ENCODE measurements at regions not wholly inside any gene's neighbourhood (a gene's known extent, or its start where the extent isn't known, plus 50 kb on each side); places are given as distances from the start of the nearest gene placed in this dataset.
"Not testable (repeated sequence)": the region's sequence is repeated elsewhere in the genome, so short reads cannot be mapped to it uniquely, and the experiment has no call there.

DNA sequence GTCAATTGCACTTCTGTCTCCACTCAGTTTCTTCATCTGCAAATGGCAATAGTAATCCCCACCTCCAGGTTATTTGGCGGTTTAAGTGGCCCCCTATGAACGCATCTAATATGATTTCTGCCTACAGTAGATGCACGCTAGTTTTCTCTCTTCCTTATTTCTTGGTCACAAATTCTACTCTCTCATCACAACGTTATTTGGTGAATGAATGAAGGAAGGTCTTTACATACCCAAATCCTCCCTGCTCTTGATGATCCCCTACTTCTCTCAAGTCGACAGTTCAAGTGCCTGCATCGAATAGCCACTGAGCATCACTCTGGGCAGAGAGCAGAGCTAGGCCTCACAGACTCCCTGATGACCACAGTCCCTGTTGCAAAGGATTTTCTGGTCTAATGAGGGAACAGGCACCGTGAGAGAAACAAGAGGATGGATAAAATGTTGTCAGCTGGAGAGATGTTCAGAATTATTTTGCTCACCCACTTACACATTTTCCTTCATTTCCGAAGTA lies 181.2 kb upstream of the SMAD3 start:
- H3K4me3 ChIP-seq (ENCODE audit: insufficient read depth, low read depth, low read length, poor library complexity, severe bottlenecking), result no peak overlapping the region
- H3K27me3 ChIP-seq (replicated peaks; ENCODE audit: control insufficient read depth, insufficient read depth, low read length, poor library complexity, severe bottlenecking), result no peaks in the 10 kb centered on the region
- H3K9me3 ChIP-seq (ENCODE audit: control insufficient read depth, low read length), result no peaks in the 10 kb centered on the region
- no peak for DNase-seq
- no peaks in the 10 kb centered on the region for H3K36me3 ChIP-seq (ENCODE audit: control insufficient read depth, insufficient read depth, low read length)
- no peaks in the 10 kb centered on the region for H3K4me1 ChIP-seq (ENCODE audit: control insufficient read depth, insufficient read depth, low read length, poor library complexity, severe bottlenecking)
- H3K27ac ChIP-seq (ENCODE audit: insufficient read depth, low read length, poor library complexity, severe bottlenecking), result no peak overlapping the region

DNA sequence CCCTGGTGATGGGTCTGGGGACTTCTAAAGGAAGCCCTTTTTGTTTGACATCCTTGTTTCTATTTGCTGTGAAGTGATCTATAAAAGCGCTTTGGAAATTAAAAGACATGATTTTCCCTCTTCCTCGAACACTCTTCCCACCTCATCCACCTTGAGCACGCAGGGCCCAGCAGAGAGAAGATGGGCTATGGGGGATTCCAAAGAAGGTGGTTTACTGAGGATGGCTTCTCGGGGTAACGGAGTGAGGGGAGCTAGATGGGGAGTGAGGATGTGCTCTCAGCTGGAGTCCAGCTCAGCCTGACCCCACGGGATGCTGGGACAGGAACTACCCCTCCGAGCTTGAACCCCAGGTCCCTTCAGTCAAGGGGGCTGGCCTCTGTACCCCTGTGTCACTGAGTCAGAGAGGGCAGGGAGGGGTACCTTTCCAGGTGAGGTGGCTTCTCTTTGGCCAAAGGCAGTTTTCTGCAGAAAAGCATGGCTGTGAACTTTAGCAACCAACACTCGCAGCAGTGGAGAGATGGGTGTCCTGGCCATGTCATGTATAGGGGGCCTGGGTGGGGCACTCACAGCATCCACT lies 180.7 kb upstream of the SMAD3 start:
- no peak overlapping the region for H3K27ac ChIP-seq (ENCODE audit: insufficient read depth, low read length, poor library complexity, severe bottlenecking)
- H3K27me3 ChIP-seq (replicated peaks; ENCODE audit: control insufficient read depth, insufficient read depth, low read length, poor library complexity, severe bottlenecking), result no peaks in the 10 kb centered on the region
- H3K4me3 ChIP-seq (ENCODE audit: insufficient read depth, low read depth, low read length, poor library complexity, severe bottlenecking), result no peak overlapping the region
- no peaks in the 10 kb centered on the region for H3K4me1 ChIP-seq (ENCODE audit: control insufficient read depth, insufficient read depth, low read length, poor library complexity, severe bottlenecking)
- DNase-seq, result no peak
- H3K9me3 ChIP-seq (ENCODE audit: control insufficient read depth, low read length), result no peaks in the 10 kb centered on the region
- no peaks in the 10 kb centered on the region for H3K36me3 ChIP-seq (ENCODE audit: control insufficient read depth, insufficient read depth, low read length)

DNA sequence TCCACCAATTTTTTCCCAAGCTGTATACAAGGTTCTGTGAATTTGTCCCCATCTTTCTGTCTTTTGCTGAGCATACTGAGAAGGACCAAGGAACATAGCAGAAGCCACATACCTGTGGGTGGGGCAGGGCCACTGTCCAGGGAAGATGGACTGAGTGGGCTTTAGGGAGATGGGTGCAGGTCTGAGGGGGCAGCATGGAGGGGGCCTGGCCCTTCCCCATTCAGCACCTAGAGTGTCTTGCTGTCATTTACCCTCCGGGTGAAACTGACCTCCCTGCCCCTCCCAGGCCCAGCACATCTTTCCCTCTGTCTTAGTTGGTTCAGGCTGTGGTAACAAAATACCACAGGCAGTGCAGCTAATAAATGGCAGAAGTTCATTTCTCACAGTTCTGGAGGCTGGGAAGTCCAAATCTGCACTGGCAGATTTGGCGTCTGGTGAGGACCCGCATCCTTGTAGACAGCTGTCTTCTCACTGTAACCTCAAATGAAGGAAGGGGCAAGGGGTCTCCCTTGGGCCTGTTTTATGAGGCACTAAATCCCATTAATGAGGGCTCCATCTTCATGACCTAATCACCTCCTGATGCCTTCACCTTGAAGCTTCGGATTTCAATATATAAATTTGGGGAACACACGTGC lies 180.0 kb upstream of the SMAD3 start:
- no peaks in the 10 kb centered on the region for H3K27me3 ChIP-seq (replicated peaks; ENCODE audit: control insufficient read depth, insufficient read depth, low read length, poor library complexity, severe bottlenecking)
- no peaks in the 10 kb centered on the region for H3K4me1 ChIP-seq (ENCODE audit: control insufficient read depth, insufficient read depth, low read length, poor library complexity, severe bottlenecking)
- no peaks in the 10 kb centered on the region for H3K9me3 ChIP-seq (ENCODE audit: control insufficient read depth, low read length)
- no peak for DNase-seq
- H3K27ac ChIP-seq (ENCODE audit: insufficient read depth, low read length, poor library complexity, severe bottlenecking), result no peak overlapping the region
- H3K36me3 ChIP-seq (ENCODE audit: control insufficient read depth, insufficient read depth, low read length), result no peaks in the 10 kb centered on the region
- no peak overlapping the region for H3K4me3 ChIP-seq (ENCODE audit: insufficient read depth, low read depth, low read length, poor library complexity, severe bottlenecking)

DNA sequence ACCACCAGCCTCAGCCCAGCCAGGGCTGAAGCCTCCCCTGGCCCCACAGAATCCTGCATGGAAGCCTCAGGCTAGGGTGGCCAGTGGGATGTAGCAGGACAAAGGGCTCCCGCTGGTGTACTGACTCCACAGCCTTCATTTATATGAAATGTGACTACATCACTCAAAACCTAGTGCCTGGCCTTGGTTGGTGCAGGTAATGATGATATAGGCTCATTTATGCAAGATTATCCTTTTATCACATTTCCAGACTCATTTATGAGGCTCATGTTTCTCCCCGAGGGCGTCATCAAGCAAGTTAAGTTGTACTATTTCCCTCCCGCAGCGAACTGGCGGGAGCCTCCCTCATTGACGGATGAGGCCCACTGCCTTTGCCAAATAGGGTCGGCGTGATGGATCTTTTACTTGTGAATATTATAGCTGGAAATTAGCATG lies 179.1 kb upstream of the SMAD3 start:
- H3K9me3 ChIP-seq (ENCODE audit: control insufficient read depth, low read length), result no peaks in the 10 kb centered on the region
- no peak overlapping the region for H3K27ac ChIP-seq (ENCODE audit: insufficient read depth, low read length, poor library complexity, severe bottlenecking)
- H3K27me3 ChIP-seq (replicated peaks; ENCODE audit: control insufficient read depth, insufficient read depth, low read length, poor library complexity, severe bottlenecking), result no peaks in the 10 kb centered on the region
- H3K4me1 ChIP-seq (ENCODE audit: control insufficient read depth, insufficient read depth, low read length, poor library complexity, severe bottlenecking), result no peaks in the 10 kb centered on the region
- H3K36me3 ChIP-seq (ENCODE audit: control insufficient read depth, insufficient read depth, low read length), result no peaks in the 10 kb centered on the region
- no peak overlapping the region for H3K4me3 ChIP-seq (ENCODE audit: insufficient read depth, low read depth, low read length, poor library complexity, severe bottlenecking)
- no peak for DNase-seq

DNA sequence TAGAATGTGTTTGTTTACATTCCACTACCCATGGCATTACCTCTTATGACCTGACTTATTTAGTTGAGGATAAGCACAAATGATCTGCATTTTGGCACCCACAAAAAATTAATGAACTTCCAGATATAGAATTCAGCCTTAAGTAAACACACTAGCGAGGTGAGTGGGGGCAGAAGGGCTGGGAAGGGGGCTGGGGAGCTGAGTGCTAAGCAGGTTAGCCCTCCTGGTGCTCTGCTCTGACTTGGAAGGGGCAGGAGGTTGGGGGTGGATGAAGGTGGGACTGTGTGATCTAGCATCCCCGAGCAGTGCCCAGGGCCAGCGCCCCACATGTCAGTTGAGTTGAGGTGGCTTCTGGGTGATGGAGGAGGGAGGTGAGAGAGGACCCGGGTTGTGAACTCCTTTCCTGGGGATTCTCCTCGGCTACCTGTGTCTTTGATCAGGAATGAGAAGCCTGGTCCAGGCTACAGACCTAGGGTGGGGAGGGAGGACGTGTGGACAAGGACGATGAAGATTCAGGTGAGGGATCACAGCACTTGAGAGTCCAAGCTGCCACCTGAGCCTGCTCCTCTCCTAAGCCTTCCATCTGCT lies 178.6 kb upstream of the SMAD3 start:
- no peaks in the 10 kb centered on the region for H3K4me1 ChIP-seq (ENCODE audit: control insufficient read depth, insufficient read depth, low read length, poor library complexity, severe bottlenecking)
- H3K27me3 ChIP-seq (replicated peaks; ENCODE audit: control insufficient read depth, insufficient read depth, low read length, poor library complexity, severe bottlenecking), result no peaks in the 10 kb centered on the region
- H3K4me3 ChIP-seq (ENCODE audit: insufficient read depth, low read depth, low read length, poor library complexity, severe bottlenecking), result no peak overlapping the region
- no peaks in the 10 kb centered on the region for H3K36me3 ChIP-seq (ENCODE audit: control insufficient read depth, insufficient read depth, low read length)
- H3K27ac ChIP-seq (ENCODE audit: insufficient read depth, low read length, poor library complexity, severe bottlenecking), result no peak overlapping the region
- DNase-seq, result no peak
- H3K9me3 ChIP-seq (ENCODE audit: control insufficient read depth, low read length), result no peaks in the 10 kb centered on the region

DNA sequence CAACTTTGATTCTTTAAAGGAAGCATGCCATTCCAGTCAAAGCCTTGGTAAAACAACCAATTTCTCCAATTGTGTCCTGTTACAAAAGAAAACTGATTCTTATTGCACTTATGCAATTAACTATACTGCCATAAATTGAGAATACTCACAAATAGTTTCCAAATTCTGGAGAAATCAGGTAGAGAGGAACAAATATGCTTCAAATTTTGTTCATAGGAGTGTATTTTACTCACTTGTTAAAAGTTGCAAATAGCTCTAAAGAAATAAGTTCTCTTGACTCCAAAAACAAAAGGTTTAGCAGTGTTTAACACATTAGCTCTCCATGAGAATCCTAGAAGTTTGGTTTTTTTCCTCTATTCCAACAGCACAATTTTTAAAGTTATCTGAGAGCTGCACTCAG lies 176.1 kb upstream of the SMAD3 start:
- H3K4me3 ChIP-seq (ENCODE audit: insufficient read depth, low read depth, low read length, poor library complexity, severe bottlenecking); H3K36me3 ChIP-seq (ENCODE audit: control insufficient read depth, insufficient read depth, low read length); DNase-seq; H3K9me3 ChIP-seq (ENCODE audit: control insufficient read depth, low read length); H3K4me1 ChIP-seq (ENCODE audit: control insufficient read depth, insufficient read depth, low read length, poor library complexity, severe bottlenecking); H3K27me3 ChIP-seq (replicated peaks; ENCODE audit: control insufficient read depth, insufficient read depth, low read length, poor library complexity, severe bottlenecking); H3K27ac ChIP-seq (ENCODE audit: insufficient read depth, low read length, poor library complexity, severe bottlenecking): not testable (repeated sequence)

DNA sequence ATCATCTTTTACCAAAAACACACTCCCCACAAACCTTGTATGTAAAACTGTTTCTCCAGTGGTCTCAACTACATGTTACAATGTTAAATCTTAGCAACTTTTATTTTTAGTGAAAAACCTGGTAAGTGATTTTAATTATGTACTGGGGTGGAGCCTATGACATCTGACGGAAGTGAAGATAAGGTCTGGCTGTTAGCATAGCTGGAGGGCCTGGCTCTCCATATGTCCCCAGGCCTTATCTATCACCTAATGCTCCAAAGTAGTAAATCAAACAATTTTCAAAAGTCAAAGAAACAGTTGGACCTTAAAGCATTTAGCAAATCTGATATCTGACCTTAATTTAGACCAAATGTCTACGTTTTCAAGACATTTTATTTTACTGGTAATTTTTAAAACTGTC lies 173.6 kb upstream of the SMAD3 start:
- H3K4me1 ChIP-seq (ENCODE audit: control insufficient read depth, insufficient read depth, low read length, poor library complexity, severe bottlenecking), result no peaks in the 10 kb centered on the region

DNA sequence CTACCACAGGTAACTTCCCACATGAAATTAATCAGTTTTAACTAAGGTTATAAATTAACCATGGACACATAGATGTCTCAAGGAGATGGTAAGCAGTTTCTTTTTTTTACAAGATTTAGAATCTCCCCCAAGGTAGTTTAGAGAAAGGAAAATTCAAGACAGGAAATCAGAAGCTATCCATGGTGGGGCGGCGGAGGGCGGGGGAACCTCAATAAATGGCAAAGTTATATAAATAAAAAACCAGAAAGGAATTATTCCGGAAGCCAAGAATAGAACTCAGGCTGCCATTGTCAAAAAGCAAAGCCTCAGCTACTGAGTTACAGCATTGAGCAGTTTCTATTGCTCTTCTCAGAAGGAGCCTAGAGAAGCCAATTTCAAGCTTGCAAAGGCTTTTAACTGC lies 172.1 kb upstream of the SMAD3 start:
- no peak for DNase-seq
- no peak overlapping the region for H3K27ac ChIP-seq (ENCODE audit: insufficient read depth, low read length, poor library complexity, severe bottlenecking)
- H3K36me3 ChIP-seq (ENCODE audit: control insufficient read depth, insufficient read depth, low read length), result no peaks in the 10 kb centered on the region
- no peak overlapping the region for H3K4me3 ChIP-seq (ENCODE audit: insufficient read depth, low read depth, low read length, poor library complexity, severe bottlenecking)
- H3K27me3 ChIP-seq (replicated peaks; ENCODE audit: control insufficient read depth, insufficient read depth, low read length, poor library complexity, severe bottlenecking), result no peaks in the 10 kb centered on the region
- H3K4me1 ChIP-seq (ENCODE audit: control insufficient read depth, insufficient read depth, low read length, poor library complexity, severe bottlenecking), result no peaks in the 10 kb centered on the region
- no peaks in the 10 kb centered on the region for H3K9me3 ChIP-seq (ENCODE audit: control insufficient read depth, low read length)

More for the DNA sequence above, 173.6 kb upstream of the SMAD3 start:
- no peak overlapping the region for H3K4me3 ChIP-seq (ENCODE audit: insufficient read depth, low read depth, low read length, poor library complexity, severe bottlenecking)
- DNase-seq, result no peak
- no peaks in the 10 kb centered on the region for H3K36me3 ChIP-seq (ENCODE audit: control insufficient read depth, insufficient read depth, low read length)
- H3K27me3 ChIP-seq (replicated peaks; ENCODE audit: control insufficient read depth, insufficient read depth, low read length, poor library complexity, severe bottlenecking), result no peaks in the 10 kb centered on the region
- H3K9me3 ChIP-seq (ENCODE audit: control insufficient read depth, low read length), result no peaks in the 10 kb centered on the region
- H3K27ac ChIP-seq (ENCODE audit: insufficient read depth, low read length, poor library complexity, severe bottlenecking), result no peak overlapping the region

DNA sequence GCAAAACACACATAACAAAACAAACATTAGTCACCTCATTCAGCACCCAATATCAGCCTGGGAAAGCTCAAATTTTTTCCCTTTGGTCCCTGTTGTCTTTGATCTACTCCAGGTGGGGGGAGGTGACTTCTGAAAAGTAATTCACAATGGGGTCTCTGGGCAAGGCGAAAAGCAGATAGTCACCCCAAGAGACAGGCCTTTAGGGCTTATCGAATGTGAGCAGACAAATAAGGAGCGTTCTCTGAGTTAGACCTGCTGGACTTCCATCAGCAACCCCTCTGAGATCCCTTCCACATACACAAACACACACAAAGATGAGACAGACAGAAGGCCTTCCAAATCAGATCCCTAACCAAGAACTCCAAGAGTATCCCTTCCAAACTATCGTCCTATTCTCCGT lies 171.0 kb upstream of the SMAD3 start:
- Histone ChIP-seq H3K4me3 (ENCODE audit: insufficient read depth, low read depth, low read length, poor library complexity, severe bottlenecking) (no peak overlapping the region), H3K27me3 (replicated peaks; ENCODE audit: control insufficient read depth, insufficient read depth, low read length, poor library complexity, severe bottlenecking) (no peaks in the 10 kb centered on the region), H3K9me3 (ENCODE audit: control insufficient read depth, low read length) (no peaks in the 10 kb centered on the region), H3K27ac (ENCODE audit: insufficient read depth, low read length, poor library complexity, severe bottlenecking) (no peak overlapping the region), H3K4me1 (ENCODE audit: control insufficient read depth, insufficient read depth, low read length, poor library complexity, severe bottlenecking) (no peaks in the 10 kb centered on the region), H3K36me3 (ENCODE audit: control insufficient read depth, insufficient read depth, low read length) (no peaks in the 10 kb centered on the region)
- DNase-seq, result no peak

DNA sequence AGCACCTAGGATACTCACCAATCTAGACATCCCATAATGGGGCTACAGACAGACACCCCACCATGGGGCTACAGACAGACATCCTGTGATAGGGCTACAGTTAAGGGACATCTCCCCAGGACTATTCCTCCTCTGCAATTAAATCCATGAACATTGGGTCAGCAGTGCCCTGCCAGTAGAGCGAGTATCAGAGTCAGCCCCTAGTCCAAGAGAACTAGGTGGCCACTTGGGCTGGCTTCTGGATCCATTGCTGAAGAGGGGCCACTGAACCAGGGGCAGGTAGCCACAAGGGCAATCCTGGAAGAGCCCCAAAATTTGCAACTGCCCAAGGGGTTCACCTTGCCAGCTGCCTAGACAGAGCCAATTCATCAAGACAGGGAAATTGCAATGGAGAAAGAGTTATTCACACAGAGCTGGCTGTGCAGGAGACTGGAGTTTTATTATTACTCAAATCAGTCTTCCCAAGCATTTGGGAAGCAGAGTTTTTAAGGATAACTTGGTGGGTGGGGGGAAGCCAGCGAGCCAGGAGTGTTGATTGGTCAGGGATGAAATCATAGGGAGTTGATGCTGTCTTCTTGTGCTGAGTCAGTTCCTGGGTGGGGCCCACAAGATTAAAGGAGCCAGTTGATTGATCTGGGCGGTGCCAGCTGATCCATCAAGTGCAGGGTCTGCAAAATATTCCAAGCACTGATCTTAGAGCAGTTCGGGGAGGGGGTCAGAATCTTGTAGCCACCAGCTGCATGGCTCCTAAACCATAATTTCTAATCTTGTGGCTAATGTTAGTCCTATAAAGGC lies 170.2 kb upstream of the SMAD3 start:
- no peak overlapping the region for H3K4me3 ChIP-seq (ENCODE audit: insufficient read depth, low read depth, low read length, poor library complexity, severe bottlenecking)
- H3K4me1 ChIP-seq (ENCODE audit: control insufficient read depth, insufficient read depth, low read length, poor library complexity, severe bottlenecking), result no peaks in the 10 kb centered on the region
- DNase-seq, result no peak
- H3K27ac ChIP-seq (ENCODE audit: insufficient read depth, low read length, poor library complexity, severe bottlenecking), result no peak overlapping the region
- H3K27me3 ChIP-seq (replicated peaks; ENCODE audit: control insufficient read depth, insufficient read depth, low read length, poor library complexity, severe bottlenecking), result no peaks in the 10 kb centered on the region
- no peaks in the 10 kb centered on the region for H3K9me3 ChIP-seq (ENCODE audit: control insufficient read depth, low read length)
- no peaks in the 10 kb centered on the region for H3K36me3 ChIP-seq (ENCODE audit: control insufficient read depth, insufficient read depth, low read length)
